ENCODE measurements at regions not wholly inside any gene's neighbourhood (a gene's known extent, or its start where the extent isn't known, plus 50 kb on each side); places are given as distances from the start of the nearest gene placed in this dataset.

DNA sequence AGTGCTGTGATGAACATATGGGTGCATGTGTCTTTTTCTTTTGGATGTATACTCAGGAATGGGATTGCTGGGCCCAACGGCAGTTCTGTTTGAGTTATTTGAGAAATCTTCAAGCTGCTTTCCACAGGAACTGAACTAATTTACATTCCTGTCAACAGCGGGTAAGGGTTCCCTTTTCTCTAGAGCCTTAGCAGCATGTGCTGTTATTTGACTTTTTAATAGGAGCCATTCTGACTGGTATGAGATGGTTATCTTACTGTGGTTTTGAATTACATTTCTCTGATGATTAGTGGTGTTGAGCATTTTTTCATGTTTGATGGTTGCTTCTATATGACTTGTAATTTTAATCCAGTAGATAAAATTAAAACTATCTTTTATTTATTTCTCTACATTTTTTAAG lies 1168.6 kb upstream of the ALCAM start (continued):
- no peak for TF ChIP-seq FOSL1 (IDR thresholded peaks at IDR 0.05; ENCODE audit: insufficient read depth, low read depth, low read length)

DNA sequence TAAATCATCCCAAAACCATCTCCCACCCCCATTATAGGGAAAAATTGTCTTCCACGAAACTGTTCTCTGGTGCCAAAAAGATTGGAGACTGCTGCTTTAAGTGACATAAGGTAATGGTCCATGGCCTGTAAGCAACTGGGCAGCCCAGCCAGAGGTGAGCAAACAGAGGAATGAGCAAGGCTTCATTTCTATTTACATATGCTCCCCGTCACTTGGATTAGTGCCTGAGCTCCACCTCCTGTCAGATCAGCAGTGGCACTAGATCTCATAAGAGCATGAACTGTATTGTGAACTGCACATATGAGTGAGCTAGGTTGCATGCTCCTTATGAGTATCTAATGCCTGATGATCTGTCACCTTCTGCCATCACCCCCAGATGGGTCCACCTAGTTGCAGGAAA lies 1159.8 kb upstream of the ALCAM start:
- Histone ChIP-seq H3K18ac (ENCODE audit: extremely low read depth, low read length) (no peak overlapping the region), H3K9me3 (ENCODE audit: insufficient read depth in 2 of 2, low read depth in 1 of 2, low read length in 1 of 2) (no peaks in the 10 kb centered on the region), H3K79me2 (ENCODE audit: control insufficient read depth in 1 of 2, insufficient read depth in 2 of 2, low read length in 2 of 2) (no peaks in the 10 kb centered on the region), H4K20me1 (replicated peaks in 1 of 2; ENCODE audit: control insufficient read depth in 1 of 2, insufficient read depth in 2 of 2, low read length in 2 of 2) (no peaks in the 10 kb centered on the region), H2AFZ (ENCODE audit: low read length) (no peak overlapping the region), H3K4me1 (replicated peaks in 1 of 4; ENCODE audit: control insufficient read depth in 3 of 4, insufficient read depth in 4 of 4, low read length in 3 of 4) (no peaks in the 10 kb centered on the region), H2BK15ac (ENCODE audit: low read length) (no peak overlapping the region), H3K4me3 (ENCODE audit: extremely low read depth in 1 of 4, insufficient read depth in 2 of 4, low read depth in 3 of 4, low read length in 4 of 4) (no peak overlapping the region), H3K4ac (replicated peaks; ENCODE audit: insufficient read length, low read depth, low read length) (no peak overlapping the region), H3K36me3 (ENCODE audit: control insufficient read depth in 2 of 4, insufficient read depth in 4 of 4, low read length in 3 of 4) (no peaks in the 10 kb centered on the region), H3K4me2 (ENCODE audit: insufficient read depth in 1 of 2, low read depth in 2 of 2, low read length in 2 of 2) (no peak overlapping the region), H3K23me2 (ENCODE audit: low read depth, low read length) (no peaks in the 10 kb centered on the region), H4K5ac (ENCODE audit: insufficient read length, low read depth, low read length) (no peak overlapping the region), H2BK20ac (ENCODE audit: low read length) (no peak overlapping the region), H4K91ac (replicated peaks; ENCODE audit: insufficient read length, low read length) (no peak overlapping the region), H2AK5ac (ENCODE audit: low read depth, low read length) (no peak overlapping the region), H2BK12ac (ENCODE audit: low read depth, low read length) (no peak overlapping the region), H3K23ac (ENCODE audit: insufficient read length) (no peak overlapping the region), H3K9ac (replicated peaks in 1 of 4; ENCODE audit: extremely low read depth in 1 of 4, low read depth in 3 of 4, low read length in 3 of 4) (no peak overlapping the region), H2BK120ac (replicated peaks; ENCODE audit: low read depth, low read length) (no peak overlapping the region), H4K8ac (ENCODE audit: extremely low read depth, insufficient read depth, low read length) (no peak overlapping the region), H3K27me3 (replicated peaks in 1 of 4; ENCODE audit: control insufficient read depth in 3 of 4, extremely low read depth in 1 of 4, insufficient read depth in 3 of 4, low read length in 3 of 4) (no peaks in the 10 kb centered on the region), H3K14ac (ENCODE audit: insufficient read length) (no peak overlapping the region), H2BK5ac (ENCODE audit: low read depth, low read length) (no peak overlapping the region), H3K79me1 (ENCODE audit: low read depth, low read length) (no peaks in the 10 kb centered on the region), H3K27ac (ENCODE audit: low read depth, low read length) (no peak overlapping the region), H3K56ac (replicated peaks; ENCODE audit: insufficient read length, low read depth, low read length) (no peak overlapping the region)
- TF ChIP-seq RAD21 (IDR thresholded peaks at IDR 0.05 in 1 of 2, conservative IDR thresholded peaks at IDR 0.05 in 1 of 2; ENCODE audit: low read depth in 2 of 2, low read length in 2 of 2), result peak in 1 of 2 experiments; percentile 22; a peak in 1 of 4 replicates
- TF ChIP-seq, protein P1, sequence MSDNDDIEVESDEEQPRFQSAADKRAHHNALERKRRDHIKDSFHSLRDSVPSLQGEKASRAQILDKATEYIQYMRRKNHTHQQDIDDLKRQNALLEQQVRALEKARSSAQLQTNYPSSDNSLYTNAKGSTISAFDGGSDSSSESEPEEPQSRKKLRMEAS (IDR thresholded peaks at IDR 0.05), result no peak
- CTCF ChIA-PET (ENCODE audit: partially characterized antibody), result no interaction called here
- no peak for FAIRE-seq
- DNase-seq (ENCODE audit: low read depth in 1 of 2, low spot score in 2 of 2), result no peak
- 93% methylated on average over 2 of the region's 2 CpGs; no CpG with 5 or more reads in 1 of the 2 experiments for WGBS, 2 experiments (ENCODE audit: extremely low coverage in 1 of 2, insufficient coverage in 1 of 2, insufficient read length in 1 of 2, insufficient replicate concordance in 2 of 2, low coverage in 1 of 2, low lambda C conversion rate in 2 of 2, missing lambda C conversion rate in 1 of 2)
- POLR2A ChIA-PET (ENCODE audit: partially characterized antibody), result no interaction called here
